GM12891 (cell line): ENCODE measurements at regions not wholly inside any gene's neighbourhood (a gene's known extent, or its start where the extent isn't known, plus 50 kb on each side); places are given as distances from the start of the nearest gene placed in this dataset.

Experiments used
- PAX5 ChIP-seq: IDR thresholded peaks from 2 replicates; pipeline ENCODE4 v1.6.1; 2011; ENCODE audit warnings: low read length, moderate library complexity, mild to moderate bottlenecking; ENCODE audit not compliant: insufficient read depth, severe bottlenecking
- POLR2A ChIP-seq: IDR thresholded peaks from 2 replicates; pipeline ENCODE4 v1.6.1; 2011; ENCODE audit warnings: low read depth, low read length, control low read depth
- POLR2AphosphoS5 ChIP-seq: IDR thresholded peaks from 2 replicates; pipeline ENCODE4 v1.6.1; 2011; ENCODE audit warnings: low read depth, low read length, control low read depth
- SPI1 ChIP-seq: IDR thresholded peaks from 2 replicates; pipeline ENCODE4 v1.6.1; 2011; ENCODE audit warnings: low read depth, low read length, control low read depth
- TAF1 ChIP-seq: IDR thresholded peaks from 2 replicates; pipeline ENCODE4 v1.6.1; 2011; ENCODE audit warnings: low read depth, low read length, control low read depth

GRCh38 chr20:55158446-55158845 is 683.1 kb downstream of the DOK5 start:
- no peak for TF ChIP-seq POLR2A
- no peak for TF ChIP-seq TAF1
- no peak for TF ChIP-seq POLR2AphosphoS5
- TF ChIP-seq PAX5 = no peak
- no peak for TF ChIP-seq SPI1
